OCI-LY7 (cell line): ENCODE measurements at regions not wholly inside any gene's neighbourhood (a gene's known extent, or its start where the extent isn't known, plus 50 kb on each side); places are given as distances from the start of the nearest gene placed in this dataset.

Source experiments
- BruUV-seq: library from RNA; stranded (reverse); fragments of 400-500 nt; replicated peaks from 2 replicates; lab custom pipeline; 2021; lab: Mats Ljungman, UMichigan
- CTCF ChIA-PET: fragments of 300-600 bp; sonication (Branson Sonifier 250); formaldehyde crosslinking; loops from one replicate; lab custom pipeline; 2022; ENCODE audit warnings: antibody characterized with exemption; ENCODE audit not compliant: unreplicated experiment; lab: Charles Lee
- POLR2A ChIA-PET: fragments of 300-600 bp; sonication (Branson Sonifier 250); formaldehyde crosslinking; loops from one replicate; lab custom pipeline; 2022; ENCODE audit warnings: antibody characterized with exemption; lab: Charles Lee
- DNase-seq: peaks from one replicate; pipeline ENCODE4 v3.0.0-alpha.2; 2015; ENCODE audit warnings: low spot score
- H2AFZ ChIP-seq: fragments of 200-600 bp; sonication (generic), shearing (Covaris generic); 2 replicates; pipeline ENCODE4 v1.6.1; 2014; ENCODE audit warnings: mild to moderate bottlenecking, antibody characterized with exemption, low read length, moderate library complexity
- H3K27ac ChIP-seq: fragments of 200-600 bp; sonication (generic); 2 replicates; pipeline ENCODE4 v1.5.1; 2014; ENCODE audit warnings: mixed run types, low read depth, mild to moderate bottlenecking, moderate library complexity, low read length, inconsistent platforms; ENCODE audit not compliant: poor library complexity, severe bottlenecking
- H3K36me3 ChIP-seq: fragments of 200-600 bp; sonication (generic); 2 replicates; pipeline ENCODE4 v1.6.1; 2014; ENCODE audit warnings: mild to moderate bottlenecking, antibody characterized with exemption, low read length, moderate library complexity, mixed read lengths; ENCODE audit not compliant: insufficient read depth
- H3K4me1 ChIP-seq: fragments of 200-600 bp; sonication (generic); 2 replicates; pipeline ENCODE4 v1.5.1; 2014; ENCODE audit warnings: mild to moderate bottlenecking, low read length; ENCODE audit not compliant: insufficient read depth, poor library complexity, severe bottlenecking
- H3K4me2 ChIP-seq: fragments of 200-600 bp; sonication (generic); 2 replicates; pipeline ENCODE4 v1.6.1; 2014; ENCODE audit warnings: mild to moderate bottlenecking, low read length
- H3K4me3 ChIP-seq: fragments of 200-600 bp; sonication (generic); 2 replicates; pipeline ENCODE4 v1.5.1; 2014; ENCODE audit warnings: mild to moderate bottlenecking, low read depth, low read length; ENCODE audit not compliant: poor library complexity, severe bottlenecking
- H3K79me2 ChIP-seq: fragments of 200-600 bp; sonication (generic); 2 replicates; pipeline ENCODE4 v1.6.1; 2016; ENCODE audit warnings: low read depth, mild to moderate bottlenecking, low read length, moderate library complexity, mixed read lengths; ENCODE audit not compliant: insufficient read depth
- H3K9me2 ChIP-seq: fragments of 200-600 bp; sonication (generic); 2 replicates; pipeline ENCODE4 v1.6.1; 2016; ENCODE audit warnings: mild to moderate bottlenecking, low read length, mixed read lengths; ENCODE audit not compliant: insufficient read depth
- H3K9me3 ChIP-seq: fragments of 200-600 bp; sonication (generic); 2 replicates; pipeline ENCODE4 v1.6.1; 2014; ENCODE audit warnings: mild to moderate bottlenecking, mixed run types, low read length, mixed read lengths
- H4K20me1 ChIP-seq: fragments of 200-600 bp; sonication (generic); 2 replicates; pipeline ENCODE4 v1.6.1; 2014; ENCODE audit warnings: mild to moderate bottlenecking, antibody characterized with exemption, low read length, moderate library complexity, mixed read lengths; ENCODE audit not compliant: insufficient read depth
- EZH2phosphoT487 ChIP-seq: fragments of 200-600 bp; sonication (generic); IDR thresholded peaks from 2 replicates; pipeline ENCODE4 v1.6.1; 2018; ENCODE audit warnings: low read depth, borderline replicate concordance, mild to moderate bottlenecking, mixed run types, antibody characterized with exemption, low read length, moderate library complexity, mixed read lengths
- intact Hi-C: fragments of 100-400 bp; cut with micrococcal nuclease; formaldehyde crosslinking; loops from one replicate; pipeline ENCODE4 v1.10.0; 2022; ENCODE audit not compliant: unreplicated experiment
- TF ChIP-seq, protein P1 (sequence below): fragments of 200-600 bp; sonication (generic); conservative IDR thresholded peaks from 2 replicates; pipeline ENCODE4 v1.5.1; 2014; ENCODE audit warnings: mild to moderate bottlenecking, antibody characterized with exemption, low read length, moderate library complexity, mixed read lengths

DNA sequence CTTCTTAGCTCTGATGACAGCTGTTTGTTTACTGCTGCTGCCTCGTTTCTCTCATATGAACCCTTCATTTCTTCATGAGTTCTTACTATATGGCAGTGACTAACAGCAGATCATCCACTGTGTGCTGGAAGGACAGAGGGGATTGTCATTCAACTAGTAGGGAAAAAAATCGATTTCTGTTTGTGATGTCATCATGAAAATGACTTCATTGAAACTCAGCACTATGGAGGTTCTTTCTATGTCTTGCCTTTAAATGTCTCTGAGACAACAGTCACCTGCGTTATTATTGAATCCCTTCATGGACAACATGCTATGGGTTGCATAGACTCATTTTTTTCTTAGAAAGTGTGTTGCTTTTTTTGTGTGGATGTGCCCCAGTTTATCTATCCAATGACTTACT is 394.4 kb downstream of the DOK5 start:
- BruUV-seq: no TSS peak
- H3K9me3 ChIP-seq: no peaks in the 10 kb centered on the region
- no peak overlapping the region for H3K4me3 ChIP-seq
- H3K36me3 ChIP-seq: no peaks in the 10 kb centered on the region
- CTCF ChIA-PET: no interaction called here
- H2AFZ ChIP-seq: no peak overlapping the region
- intact Hi-C loops: no loop called here
- H3K4me1 ChIP-seq: no peaks in the 10 kb centered on the region
- no peak overlapping the region for H3K27ac ChIP-seq
- DNase-seq: no peak
- TF ChIP-seq EZH2phosphoT487: no peak
- TF ChIP-seq, protein P1, sequence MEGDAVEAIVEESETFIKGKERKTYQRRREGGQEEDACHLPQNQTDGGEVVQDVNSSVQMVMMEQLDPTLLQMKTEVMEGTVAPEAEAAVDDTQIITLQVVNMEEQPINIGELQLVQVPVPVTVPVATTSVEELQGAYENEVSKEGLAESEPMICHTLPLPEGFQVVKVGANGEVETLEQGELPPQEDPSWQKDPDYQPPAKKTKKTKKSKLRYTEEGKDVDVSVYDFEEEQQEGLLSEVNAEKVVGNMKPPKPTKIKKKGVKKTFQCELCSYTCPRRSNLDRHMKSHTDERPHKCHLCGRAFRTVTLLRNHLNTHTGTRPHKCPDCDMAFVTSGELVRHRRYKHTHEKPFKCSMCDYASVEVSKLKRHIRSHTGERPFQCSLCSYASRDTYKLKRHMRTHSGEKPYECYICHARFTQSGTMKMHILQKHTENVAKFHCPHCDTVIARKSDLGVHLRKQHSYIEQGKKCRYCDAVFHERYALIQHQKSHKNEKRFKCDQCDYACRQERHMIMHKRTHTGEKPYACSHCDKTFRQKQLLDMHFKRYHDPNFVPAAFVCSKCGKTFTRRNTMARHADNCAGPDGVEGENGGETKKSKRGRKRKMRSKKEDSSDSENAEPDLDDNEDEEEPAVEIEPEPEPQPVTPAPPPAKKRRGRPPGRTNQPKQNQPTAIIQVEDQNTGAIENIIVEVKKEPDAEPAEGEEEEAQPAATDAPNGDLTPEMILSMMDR: no peak
- H4K20me1 ChIP-seq: no peaks in the 10 kb centered on the region
- no peaks in the 10 kb centered on the region for H3K9me2 ChIP-seq
- no peak overlapping the region for H3K4me2 ChIP-seq
- H3K79me2 ChIP-seq: no peaks in the 10 kb centered on the region
- POLR2A ChIA-PET: no interaction called here

DNA sequence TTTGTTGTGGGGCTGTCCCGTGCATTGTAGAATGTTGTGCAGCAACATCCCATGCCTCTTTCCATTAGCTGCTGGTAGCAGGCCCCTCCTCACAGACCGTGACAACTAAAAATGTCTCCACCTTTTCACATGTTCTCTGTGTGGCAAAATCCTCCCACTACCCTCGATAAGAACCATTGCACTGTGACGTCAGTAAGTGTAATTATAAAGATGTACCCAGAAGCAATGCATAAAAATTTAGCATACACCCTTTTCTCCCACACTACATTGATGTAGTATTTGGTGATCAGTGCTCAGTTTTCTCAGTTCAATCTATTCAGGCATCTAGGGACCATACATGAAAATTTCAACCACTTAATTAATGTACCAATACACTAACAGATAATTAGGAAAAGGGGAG is 389.9 kb downstream of the DOK5 start:
- H3K9me3 ChIP-seq: no peaks in the 10 kb centered on the region

DNA sequence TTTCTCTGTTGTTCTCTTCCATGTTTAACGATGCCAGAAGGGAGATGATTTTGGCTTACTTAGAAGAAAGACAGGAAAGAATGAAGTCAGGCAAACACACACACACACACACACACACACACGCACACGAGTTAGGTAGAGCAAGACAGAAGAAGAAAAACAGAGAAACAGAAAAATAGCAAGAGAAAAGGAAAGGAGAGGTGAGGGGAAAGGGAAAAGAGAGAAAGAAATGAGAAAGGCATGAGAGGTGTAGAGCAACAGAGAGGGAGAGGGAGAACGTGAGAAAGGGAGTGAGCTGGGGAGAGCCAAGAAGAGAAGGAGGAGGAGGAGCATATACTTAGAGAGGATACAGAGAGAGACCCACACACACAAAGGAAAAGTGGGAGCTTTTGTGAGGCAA is 385.3 kb downstream of the DOK5 start:
- H3K36me3 ChIP-seq: no peaks in the 10 kb centered on the region
- no peaks in the 10 kb centered on the region for H4K20me1 ChIP-seq
- H3K79me2 ChIP-seq: no peaks in the 10 kb centered on the region
- TF ChIP-seq, protein P1: no peak
- no peak for TF ChIP-seq EZH2phosphoT487
- ChIA-PET CTCF (no interaction called here), POLR2A (no interaction called here)
- H3K4me2 ChIP-seq: no peak overlapping the region
- no peak overlapping the region for H2AFZ ChIP-seq
- intact Hi-C loops: no loop called here
- no peaks in the 10 kb centered on the region for H3K9me2 ChIP-seq
- no peak overlapping the region for H3K27ac ChIP-seq
- H3K4me1 ChIP-seq: no peaks in the 10 kb centered on the region
- no peak overlapping the region for H3K4me3 ChIP-seq
- BruUV-seq: no TSS peak
- H3K9me3 ChIP-seq: no peaks in the 10 kb centered on the region
- no peak for DNase-seq

More for the DNA sequence above, 389.9 kb downstream of the DOK5 start:
- no peaks in the 10 kb centered on the region for H3K36me3 ChIP-seq
- H3K4me1 ChIP-seq: no peaks in the 10 kb centered on the region
- ChIA-PET POLR2A (interaction anchor here (0.6 kb wide), 1 partner anchor 1187 kb away, joined by 3 read pairs; no protein-coding TSS in a partner anchor), CTCF (no interaction called here)
- H3K4me2 ChIP-seq: no peak overlapping the region
- H2AFZ ChIP-seq: no peak overlapping the region
- H3K4me3 ChIP-seq: no peak overlapping the region
- intact Hi-C loops: no loop called here
- no peaks in the 10 kb centered on the region for H3K9me2 ChIP-seq
- H3K79me2 ChIP-seq: no peaks in the 10 kb centered on the region
- H3K27ac ChIP-seq: no peak overlapping the region
- TF ChIP-seq, protein P1: no peak
- no peak for TF ChIP-seq EZH2phosphoT487
- no peak for DNase-seq
- BruUV-seq: no TSS peak
- H4K20me1 ChIP-seq: no peaks in the 10 kb centered on the region
